OCI-LY7 (cell line): ENCODE measurements at regions not wholly inside any gene's neighbourhood (a gene's known extent, or its start where the extent isn't known, plus 50 kb on each side); places are given as distances from the start of the nearest gene placed in this dataset.

Experiments
- CTCF ChIP-seq: fragments of 200-600 bp; sonication (generic); conservative IDR thresholded peaks from 2 replicates; pipeline ENCODE4 v1.5.1; 2014; ENCODE audit warnings: mild to moderate bottlenecking, antibody characterized with exemption, low read length, moderate library complexity, mixed read lengths
- EZH2phosphoT487 ChIP-seq: fragments of 200-600 bp; sonication (generic); IDR thresholded peaks from 2 replicates; pipeline ENCODE4 v1.6.1; 2018; ENCODE audit warnings: low read depth, borderline replicate concordance, mild to moderate bottlenecking, mixed run types, antibody characterized with exemption, low read length, moderate library complexity, mixed read lengths

GRCh38 chr20:48164566-48165400, 379.5 kb upstream of the SULF2 start:
- TF ChIP-seq CTCF (no peak), EZH2phosphoT487 (no peak)
